Muscle of leg (tissue), 3 donors: ENCODE measurements at regions not wholly inside any gene's neighbourhood (a gene's known extent, or its start where the extent isn't known, plus 50 kb on each side); places are given as distances from the start of the nearest gene placed in this dataset.

Experiments used
- DNase-seq: peaks from one replicate; pipeline ENCODE4 v3.0.0; 2013
- H3K27ac ChIP-seq: one replicate; pipeline ENCODE4 v1.5.1; 2013; ENCODE audit warnings: mild to moderate bottlenecking, low read length, control low read depth
- H3K27me3 ChIP-seq: one replicate; pipeline ENCODE4 v1.6.1; 2013; ENCODE audit warnings: low read length; ENCODE audit not compliant: control insufficient read depth, insufficient read depth
- H3K36me3 ChIP-seq: one replicate; pipeline ENCODE4 v1.6.1; 2013; ENCODE audit warnings: low read length; ENCODE audit not compliant: control insufficient read depth, insufficient read depth
- H3K4me1 ChIP-seq: one replicate; pipeline ENCODE4 v1.6.1; 2013; ENCODE audit warnings: low read length; ENCODE audit not compliant: control insufficient read depth, insufficient read depth
- H3K4me3 ChIP-seq: one replicate; pipeline ENCODE4 v1.5.1; 2013; ENCODE audit warnings: low read length, control low read depth
- H3K9me3 ChIP-seq: replicated peaks from 2 replicates; pipeline ENCODE4 v1.6.1; 2013; ENCODE audit warnings: low read depth, low read length; ENCODE audit not compliant: control insufficient read depth
- WGBS: methylation state at CpG from one replicate; pipeline ENCODE4 v1.1.5; 2013; ENCODE audit warnings: missing lambda C conversion rate; ENCODE audit not compliant: insufficient coverage; 5-methylcytosine and 5-hydroxymethylcytosine counted together

- 46% methylated on average over 4 of the region's 7 CpGs for WGBS
- Histone ChIP-seq H3K4me3 (no peak overlapping the region), H3K27ac (peak overlapping the region; percentile 53), H3K36me3 (no peaks in the 10 kb centered on the region), H3K4me1 (peaks cover 9% of the 10 kb centered on the region), H3K9me3 (no peaks in the 10 kb centered on the region), H3K27me3 (no peaks in the 10 kb centered on the region)
- DNase-seq, result peak; percentile 53
Observed at GRCh38 chr12:91988086-91988923, 157.3 kb downstream of the BTG1 start.

- DNase-seq, result no peak
- H3K4me1 ChIP-seq, result peaks cover 9% of the 10 kb centered on the region
- no peaks in the 10 kb centered on the region for H3K9me3 ChIP-seq
- 40% methylated on average over 1 of the region's 2 CpGs for WGBS
- H3K4me3 ChIP-seq, result no peak overlapping the region
- H3K27ac ChIP-seq, result no peak overlapping the region
- no peaks in the 10 kb centered on the region for H3K27me3 ChIP-seq
- H3K36me3 ChIP-seq, result no peaks in the 10 kb centered on the region
Observed at GRCh38 chr12:91986084-91986483, 159.6 kb downstream of the BTG1 start.

DNA sequence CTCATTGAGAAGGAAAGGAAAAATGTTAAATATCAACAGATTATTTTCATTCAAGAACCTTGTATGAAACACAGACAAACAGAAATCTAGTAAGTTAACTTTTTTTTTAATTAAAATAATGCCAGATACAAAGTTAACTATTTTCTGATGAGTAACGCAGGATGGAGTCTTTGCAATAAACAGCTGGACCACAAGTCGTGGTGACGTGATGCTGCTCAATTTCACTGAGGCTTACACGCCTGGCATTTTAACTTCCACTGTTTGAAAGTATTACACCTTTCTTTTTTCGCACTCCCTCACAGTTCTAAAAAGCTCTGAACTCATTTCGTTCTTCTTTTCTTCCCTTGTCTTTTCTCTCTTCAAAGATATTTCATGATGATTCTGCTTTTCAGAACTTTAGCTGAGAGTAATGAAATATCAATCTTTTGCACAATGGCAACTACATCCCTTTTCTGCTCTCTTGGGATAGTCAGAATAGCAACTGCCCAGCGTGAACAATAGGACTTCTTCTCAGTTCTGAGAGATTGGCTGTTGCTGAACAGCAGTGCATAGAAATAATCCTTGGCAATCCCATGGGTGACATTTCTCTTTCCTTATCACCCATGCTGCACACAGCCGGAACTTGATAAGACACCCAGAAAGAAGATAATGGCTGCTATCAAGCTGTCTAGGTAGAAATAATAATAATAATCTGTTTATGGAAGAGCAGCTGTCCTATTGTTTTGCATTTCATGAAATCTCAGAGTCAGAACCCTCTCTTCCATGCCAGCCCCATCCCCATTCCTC is 160.5 kb downstream of the BTG1 start:
- no peak overlapping the region for H3K4me3 ChIP-seq
- H3K36me3 ChIP-seq, result no peaks in the 10 kb centered on the region
- no peaks in the 10 kb centered on the region for H3K27me3 ChIP-seq
- H3K4me1 ChIP-seq, result peaks cover 9% of the 10 kb centered on the region
- 39% methylated on average over 3 of the region's 8 CpGs for WGBS
- no peaks in the 10 kb centered on the region for H3K9me3 ChIP-seq
- DNase-seq, result peak; percentile 39
- H3K27ac ChIP-seq, result peak overlapping the region; percentile 16

- H3K36me3 ChIP-seq, result no peaks in the 10 kb centered on the region
- no peaks in the 10 kb centered on the region for H3K27me3 ChIP-seq
- no peak overlapping the region for H3K27ac ChIP-seq
- WGBS, result no CpG with 5 or more reads among the region's 5 CpGs
- peaks cover 9% of the 10 kb centered on the region for H3K4me1 ChIP-seq
- no peak overlapping the region for H3K4me3 ChIP-seq
- peak; percentile 68 for DNase-seq
- H3K9me3 ChIP-seq, result no peaks in the 10 kb centered on the region
Observed at GRCh38 chr12:91984556-91984955, 161.1 kb downstream of the BTG1 start.

DNA sequence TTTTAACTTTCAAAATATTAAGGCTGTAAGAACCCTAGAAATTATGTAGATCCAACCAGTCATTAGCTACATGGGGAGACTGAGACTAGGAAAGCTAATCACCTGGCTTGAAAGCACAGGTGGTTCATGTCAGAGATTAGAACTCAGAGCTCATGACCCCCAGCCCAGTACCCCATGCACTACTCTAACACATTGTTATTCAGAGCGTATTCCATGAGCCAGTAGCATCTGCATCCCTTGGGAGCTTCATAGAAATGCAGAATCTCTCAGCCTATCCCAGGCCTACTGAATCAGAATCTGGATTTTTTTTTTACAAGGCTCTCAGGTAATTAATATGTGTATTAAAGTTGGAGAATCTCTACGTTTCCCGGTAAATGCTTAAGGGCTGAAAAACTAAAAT is 161.7 kb downstream of the BTG1 start:
- Histone ChIP-seq H3K27me3 (no peaks in the 10 kb centered on the region), H3K36me3 (no peaks in the 10 kb centered on the region), H3K9me3 (no peaks in the 10 kb centered on the region), H3K4me1 (peaks cover 9% of the 10 kb centered on the region), H3K27ac (no peak overlapping the region), H3K4me3 (no peak overlapping the region)
- DNase-seq, result no peak
- WGBS, result no CpG with 5 or more reads among the region's 3 CpGs

DNA sequence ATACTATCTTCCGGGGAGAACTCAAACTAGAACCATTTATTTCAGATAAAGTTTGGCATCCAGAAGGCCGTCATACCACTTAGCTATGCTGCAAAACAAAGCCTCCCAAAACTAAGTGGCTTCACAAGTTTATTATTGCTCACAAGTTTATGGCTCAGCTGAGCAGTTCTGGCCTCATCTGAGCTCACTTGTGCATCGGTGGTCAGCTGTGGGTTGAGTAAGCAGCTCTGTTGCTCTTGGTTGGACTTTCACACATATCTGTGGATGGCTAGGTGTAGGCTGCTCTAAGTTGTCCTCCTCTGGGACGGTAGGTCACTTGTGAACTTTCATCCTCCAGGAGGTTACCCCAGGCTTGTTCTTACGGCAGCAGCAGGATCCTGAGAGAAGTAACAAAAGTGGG is 162.7 kb downstream of the BTG1 start:
- no peak overlapping the region for H3K27ac ChIP-seq
- no peaks in the 10 kb centered on the region for H3K9me3 ChIP-seq
- WGBS, result 75% methylated on average over 1 of the region's 5 CpGs
- H3K4me3 ChIP-seq, result no peak overlapping the region
- peaks cover 7% of the 10 kb centered on the region for H3K4me1 ChIP-seq
- DNase-seq, result no peak
- no peaks in the 10 kb centered on the region for H3K36me3 ChIP-seq
- no peaks in the 10 kb centered on the region for H3K27me3 ChIP-seq

GRCh38 chr12:91980389-91980821 is 165.2 kb downstream of the BTG1 start:
- no peaks in the 10 kb centered on the region for H3K9me3 ChIP-seq
- H3K36me3 ChIP-seq, result no peaks in the 10 kb centered on the region
- no peak overlapping the region for H3K4me3 ChIP-seq
- peaks cover 3% of the 10 kb centered on the region for H3K4me1 ChIP-seq
- H3K27me3 ChIP-seq, result no peaks in the 10 kb centered on the region
- DNase-seq, result peak; percentile 30
- H3K27ac ChIP-seq, result no peak overlapping the region

DNA sequence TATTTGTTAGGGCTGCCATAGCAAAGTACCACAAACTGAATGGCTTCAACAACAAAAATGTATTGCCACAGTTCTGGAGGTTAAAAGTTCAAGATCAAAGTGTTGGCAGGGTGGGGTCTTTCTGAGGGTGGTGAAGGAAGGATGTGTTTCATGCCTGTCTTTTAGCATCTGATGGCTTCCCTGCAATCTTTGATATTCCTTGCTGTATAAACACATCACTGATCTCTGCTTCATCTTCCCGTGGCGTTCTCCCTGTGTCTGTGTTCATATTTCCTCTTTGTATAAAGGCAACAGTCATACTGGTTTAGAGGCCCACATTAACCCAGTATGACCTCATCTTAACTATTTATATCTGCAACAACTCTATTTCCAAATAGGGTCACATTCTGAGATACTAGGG is 167.5 kb downstream of the BTG1 start:
- WGBS, result no CpG with 5 or more reads among the region's 2 CpGs
- Histone ChIP-seq H3K9me3 (no peaks in the 10 kb centered on the region), H3K27me3 (no peaks in the 10 kb centered on the region), H3K36me3 (no peaks in the 10 kb centered on the region), H3K4me1 (no peaks in the 10 kb centered on the region), H3K27ac (no peak overlapping the region), H3K4me3 (no peak overlapping the region)
- DNase-seq, result no peak

- H3K27me3 ChIP-seq, result no peaks in the 10 kb centered on the region
- no peak for DNase-seq
- H3K9me3 ChIP-seq, result no peaks in the 10 kb centered on the region
- H3K4me3 ChIP-seq, result no peak overlapping the region
- no peaks in the 10 kb centered on the region for H3K36me3 ChIP-seq
- H3K27ac ChIP-seq, result no peak overlapping the region
- WGBS, result 93% methylated on average over 5 of the region's 6 CpGs
- no peaks in the 10 kb centered on the region for H3K4me1 ChIP-seq
Observed at GRCh38 chr12:91975891-91976290, 169.8 kb downstream of the BTG1 start.

DNA sequence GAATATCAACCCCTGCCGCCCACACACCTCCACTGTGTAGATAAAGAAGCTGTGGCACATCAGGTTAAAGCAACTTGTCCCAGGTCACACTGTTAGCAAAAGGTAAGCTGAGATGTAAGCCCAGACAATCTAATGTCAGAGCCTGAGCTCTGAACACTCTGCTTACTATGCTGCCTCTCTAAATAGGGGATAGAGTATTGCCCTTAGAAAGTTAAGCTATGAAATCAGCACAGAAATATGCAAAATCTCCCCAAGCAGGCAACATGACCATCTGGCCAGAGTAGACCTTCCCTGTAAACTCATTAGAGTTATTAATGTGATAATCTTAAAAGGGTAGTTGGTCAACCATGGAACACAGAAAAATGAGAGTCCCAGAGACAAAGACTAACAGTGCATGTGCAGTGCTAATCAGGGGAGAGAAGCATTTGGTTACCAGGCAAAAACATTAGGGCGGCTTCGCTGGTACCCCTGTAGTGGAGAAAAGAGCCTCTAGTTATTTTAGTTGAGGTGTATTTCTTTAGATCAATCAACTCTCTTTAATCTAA is 171.0 kb downstream of the BTG1 start:
- Histone ChIP-seq H3K9me3 (peaks cover 3% of the 10 kb centered on the region), H3K4me3 (no peak overlapping the region), H3K27me3 (no peaks in the 10 kb centered on the region), H3K36me3 (no peaks in the 10 kb centered on the region), H3K4me1 (no peaks in the 10 kb centered on the region), H3K27ac (no peak overlapping the region)
- DNase-seq, result no peak
- no CpG with 5 or more reads among the region's 3 CpGs for WGBS
